ENCODE measurements at regions not wholly inside any gene's neighbourhood (a gene's known extent, or its start where the extent isn't known, plus 50 kb on each side); places are given as distances from the start of the nearest gene placed in this dataset.

GRCh38 chr11:71172680-71173079 is 79.7 kb downstream of the SHANK2 start:
- CTCF ChIA-PET (ENCODE audit: partially characterized antibody) = no interaction called here
- no peak overlapping the region for H3K27ac ChIP-seq (ENCODE audit: low read depth, low read length)
- H2BK12ac ChIP-seq (ENCODE audit: low read depth, low read length) = no peak overlapping the region
- H3K23ac ChIP-seq (ENCODE audit: insufficient read length) = no peak overlapping the region
- H3K18ac ChIP-seq (ENCODE audit: extremely low read depth, low read length) = no peak overlapping the region
- peaks cover 0 to 42% of the 10 kb centered on the region in 2 experiments; a peak in 2 of 4 replicates for H3K79me2 ChIP-seq (ENCODE audit: control insufficient read depth in 1 of 2, insufficient read depth in 2 of 2, low read length in 2 of 2)
- H2BK120ac ChIP-seq (replicated peaks; ENCODE audit: low read depth, low read length) = no peak overlapping the region
- WGBS, 2 experiments (ENCODE audit: extremely low coverage in 1 of 2, insufficient coverage in 1 of 2, insufficient read length in 1 of 2, insufficient replicate concordance in 2 of 2, low coverage in 1 of 2, low lambda C conversion rate in 2 of 2, missing lambda C conversion rate in 1 of 2) = 82% methylated on average over 9 of the region's 9 CpGs; no CpG with 5 or more reads in 1 of the 2 experiments
- no peaks in the 10 kb centered on the region for H3K23me2 ChIP-seq (ENCODE audit: low read depth, low read length)
- H3K56ac ChIP-seq (replicated peaks; ENCODE audit: insufficient read length, low read depth, low read length) = no peak overlapping the region
- DNase-seq (ENCODE audit: low read depth in 1 of 2, low spot score in 2 of 2) = no peak
- H4K20me1 ChIP-seq (replicated peaks in 1 of 2; ENCODE audit: control insufficient read depth in 1 of 2, insufficient read depth in 2 of 2, low read length in 2 of 2) = peaks cover 2 to 7% of the 10 kb centered on the region in 2 experiments
- H3K4ac ChIP-seq (replicated peaks; ENCODE audit: insufficient read length, low read depth, low read length) = no peak overlapping the region
- H3K4me2 ChIP-seq (ENCODE audit: insufficient read depth in 1 of 2, low read depth in 2 of 2, low read length in 2 of 2) = no peak overlapping the region
- H2AFZ ChIP-seq (ENCODE audit: low read length) = no peak overlapping the region
- H4K5ac ChIP-seq (ENCODE audit: insufficient read length, low read depth, low read length) = no peak overlapping the region
- POLR2A ChIA-PET (ENCODE audit: partially characterized antibody) = no interaction called here
- H3K79me1 ChIP-seq (ENCODE audit: low read depth, low read length) = peaks cover 9% of the 10 kb centered on the region; the same call in 1 of the 2 replicates
- H3K4me1 ChIP-seq (replicated peaks in 1 of 4; ENCODE audit: control insufficient read depth in 3 of 4, insufficient read depth in 4 of 4, low read length in 3 of 4) = peaks cover 4 to 10% (median 7%) of the 10 kb centered on the region in 4 experiments
- H3K4me3 ChIP-seq (ENCODE audit: extremely low read depth in 1 of 4, insufficient read depth in 2 of 4, low read depth in 3 of 4, low read length in 4 of 4) = no peak overlapping the region
- TF ChIP-seq CEBPB (IDR thresholded peaks at IDR 0.05; ENCODE audit: low read depth, low read length) = no peak
- TF ChIP-seq RXRA (IDR thresholded peaks at IDR 0.05; ENCODE audit: insufficient read depth, low read depth, low read length) = no peak
- TF ChIP-seq GTF2F1 (IDR thresholded peaks at IDR 0.05; ENCODE audit: borderline replicate concordance, low read depth, low read length) = no peak
- TF ChIP-seq CTCF (IDR thresholded peaks at IDR 0.05; ENCODE audit: control extremely low read depth in 1 of 3, insufficient read depth in 1 of 3, low read depth in 1 of 3, low read length in 3 of 3) = no peak
- 0 out of 2 replicates have a peak overlapping the region, but pooled peaks have one; percentile 5 for H2AK5ac ChIP-seq (ENCODE audit: low read depth, low read length)
- no peak overlapping the region for H2BK20ac ChIP-seq (ENCODE audit: low read length)
- peaks cover 3 to 11% of the 10 kb centered on the region in 2 experiments; a peak in 3 of 4 replicates for H3K9me3 ChIP-seq (ENCODE audit: insufficient read depth in 2 of 2, low read depth in 1 of 2, low read length in 1 of 2)
- H4K8ac ChIP-seq (ENCODE audit: extremely low read depth, insufficient read depth, low read length) = no peak overlapping the region
- H2BK5ac ChIP-seq (ENCODE audit: low read depth, low read length) = no peak overlapping the region
- FAIRE-seq = no peak
- no peak overlapping the region for H3K9ac ChIP-seq (replicated peaks in 1 of 4; ENCODE audit: extremely low read depth in 1 of 4, low read depth in 3 of 4, low read length in 3 of 4)
- no peak overlapping the region for H3K14ac ChIP-seq (ENCODE audit: insufficient read length)
- no peaks in the 10 kb centered on the region for H3K36me3 ChIP-seq (ENCODE audit: control insufficient read depth in 2 of 4, insufficient read depth in 4 of 4, low read length in 3 of 4)
- no peak overlapping the region for H2BK15ac ChIP-seq (ENCODE audit: low read length)
- H4K91ac ChIP-seq (replicated peaks; ENCODE audit: insufficient read length, low read length) = no peak overlapping the region
- no peaks in the 10 kb centered on the region for H3K27me3 ChIP-seq (replicated peaks in 1 of 4; ENCODE audit: control insufficient read depth in 3 of 4, extremely low read depth in 1 of 4, insufficient read depth in 3 of 4, low read length in 3 of 4)

All from H1 (cell line).